Lung (tissue), 11 donors: ENCODE measurements at regions not wholly inside any gene's neighbourhood (a gene's known extent, or its start where the extent isn't known, plus 50 kb on each side); places are given as distances from the start of the nearest gene placed in this dataset.

Source experiments
- ATAC-seq: fragments of 200-7000 bp; cut with Tn5 transposase; one replicate; pipeline ENCODE4 v1.9.1; 2020; ENCODE audit warnings: moderate number of reproducible peaks; ENCODE audit not compliant: insufficient read depth, low FRiP score
- DNase-seq, 3 donors: peaks; one replicate each; pipeline ENCODE4 v3.0.0-alpha.2; 2013 to 2017
- H3K27ac ChIP-seq, 2 donors: one replicate each; pipeline ENCODE4 v1.5.1; 2013; ENCODE audit warnings: mild to moderate bottlenecking in 2 of 2, moderate library complexity in 2 of 2, control low read depth in 1 of 2, inconsistent platforms in 1 of 2, low read depth in 1 of 2, low read length in 1 of 2
- H3K27me3 ChIP-seq, 3 donors: one replicate each; pipeline ENCODE4 v1.5.1; 2013; ENCODE audit warnings: low read length in 2 of 3; ENCODE audit not compliant: control insufficient read depth in 3 of 3, insufficient read depth in 3 of 3
- H3K36me3 ChIP-seq, 4 donors: one replicate each; pipeline ENCODE4 v1.5.1; 2013; ENCODE audit warnings: low read length in 4 of 4, mild to moderate bottlenecking in 1 of 4, moderate library complexity in 1 of 4; ENCODE audit not compliant: control insufficient read depth in 4 of 4, insufficient read depth in 4 of 4
- H3K4me1 ChIP-seq, 5 donors: one replicate each; pipeline ENCODE4 v1.5.1; 2013; ENCODE audit warnings: low read length in 5 of 5, mild to moderate bottlenecking in 2 of 5, moderate library complexity in 1 of 5; ENCODE audit not compliant: control insufficient read depth in 5 of 5, insufficient read depth in 5 of 5
- H3K4me3 ChIP-seq: one replicate; pipeline ENCODE4 v1.5.1; 2013; ENCODE audit warnings: mild to moderate bottlenecking, control low read depth, moderate library complexity
- H3K9ac ChIP-seq, 2 donors: one replicate each; pipeline ENCODE4 v1.5.1; 2013; ENCODE audit warnings: low read length in 2 of 2, control low read depth in 1 of 2; ENCODE audit not compliant: insufficient read depth in 1 of 2
- H3K9me3 ChIP-seq, 4 donors: one replicate each; pipeline ENCODE4 v1.5.1; 2013; ENCODE audit warnings: low read length in 3 of 4, mild to moderate bottlenecking in 1 of 4, moderate library complexity in 1 of 4; ENCODE audit not compliant: control insufficient read depth in 4 of 4, insufficient read depth in 3 of 4
- WGBS, 2 donors: extraction: QIAGEN DNeasy Blood & Tissue Kit; methylation state at CpG; one replicate each; pipeline ENCODE4 v1.1.7; 2013; 5-methylcytosine and 5-hydroxymethylcytosine counted together
- TF ChIP-seq, protein P1 (sequence below): IDR thresholded peaks from 2 replicates; pipeline ENCODE4 v1.5.1; 2012; ENCODE audit warnings: mild to moderate bottlenecking; ENCODE audit errors: control extremely low read depth, extremely low read depth
- donor health status: control.
- donor health status: control.
- donor health status: Bipolar disorder and iron deficiency.
- donor health status: healthy.
- donor health status: DM: yes; HTN: yes; CAD: no.

DNA sequence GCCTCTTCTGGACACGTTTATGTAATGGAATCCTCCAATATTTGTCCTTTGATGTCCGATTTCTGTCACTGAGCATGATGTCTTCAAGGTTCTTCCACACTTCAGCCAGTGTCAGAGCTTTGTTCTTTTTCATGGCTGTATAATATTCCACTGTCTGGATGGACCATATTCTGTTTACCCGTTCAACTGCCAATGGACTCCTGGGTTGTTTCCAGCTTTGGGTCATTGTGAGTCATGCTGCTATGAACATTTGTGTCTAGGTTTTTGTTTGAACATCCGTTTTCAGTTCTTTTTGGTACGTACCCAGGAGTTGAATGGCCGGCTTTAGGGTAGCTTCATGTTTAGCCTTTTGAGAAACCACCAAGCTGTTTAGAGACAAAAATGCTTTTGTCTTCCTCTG, 93.2 kb downstream of the SHOX start:
- TF ChIP-seq, protein P1, sequence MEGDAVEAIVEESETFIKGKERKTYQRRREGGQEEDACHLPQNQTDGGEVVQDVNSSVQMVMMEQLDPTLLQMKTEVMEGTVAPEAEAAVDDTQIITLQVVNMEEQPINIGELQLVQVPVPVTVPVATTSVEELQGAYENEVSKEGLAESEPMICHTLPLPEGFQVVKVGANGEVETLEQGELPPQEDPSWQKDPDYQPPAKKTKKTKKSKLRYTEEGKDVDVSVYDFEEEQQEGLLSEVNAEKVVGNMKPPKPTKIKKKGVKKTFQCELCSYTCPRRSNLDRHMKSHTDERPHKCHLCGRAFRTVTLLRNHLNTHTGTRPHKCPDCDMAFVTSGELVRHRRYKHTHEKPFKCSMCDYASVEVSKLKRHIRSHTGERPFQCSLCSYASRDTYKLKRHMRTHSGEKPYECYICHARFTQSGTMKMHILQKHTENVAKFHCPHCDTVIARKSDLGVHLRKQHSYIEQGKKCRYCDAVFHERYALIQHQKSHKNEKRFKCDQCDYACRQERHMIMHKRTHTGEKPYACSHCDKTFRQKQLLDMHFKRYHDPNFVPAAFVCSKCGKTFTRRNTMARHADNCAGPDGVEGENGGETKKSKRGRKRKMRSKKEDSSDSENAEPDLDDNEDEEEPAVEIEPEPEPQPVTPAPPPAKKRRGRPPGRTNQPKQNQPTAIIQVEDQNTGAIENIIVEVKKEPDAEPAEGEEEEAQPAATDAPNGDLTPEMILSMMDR, result no peak
- WGBS, 2 donors, result 77 to 79% methylated on average over 6 of the region's 6 CpGs
- no peak for DNase-seq
- Histone ChIP-seq H3K36me3 (no peaks in the 10 kb centered on the region), H3K9me3 (peaks cover 0 to 13% (median 2%) of the 10 kb centered on the region in 4 donors), H3K27me3 (no peaks in the 10 kb centered on the region), H3K27ac (no peak overlapping the region), H3K4me1 (no peaks in the 10 kb centered on the region), H3K4me3 (no peak overlapping the region), H3K9ac (no peak overlapping the region)
- no peak for ATAC-seq

DNA sequence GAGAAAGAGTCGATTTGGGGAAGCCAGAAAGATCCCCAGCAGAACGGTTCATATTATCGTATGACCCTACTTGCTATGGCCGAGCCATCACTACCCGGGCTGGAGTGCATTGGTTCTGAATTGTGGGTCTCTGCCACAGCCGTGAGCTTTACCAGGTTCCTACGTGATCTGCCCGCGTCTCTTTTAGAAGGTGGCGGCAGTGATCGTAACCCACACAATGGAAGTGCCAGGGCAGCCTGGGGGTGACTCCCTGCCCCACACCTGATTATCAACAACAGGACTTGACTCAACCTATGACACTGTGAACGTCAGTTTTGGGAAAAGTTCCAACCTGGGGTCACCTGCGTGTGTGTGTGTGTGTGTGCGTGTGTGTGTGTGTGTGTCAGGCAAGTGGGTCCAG, 90.8 kb downstream of the SHOX start:
- no peak overlapping the region for H3K9ac ChIP-seq
- no peak for ATAC-seq
- WGBS, 2 donors, result 88 to 90% methylated on average over 14 of the region's 14 CpGs
- peaks cover 0 to 30% (median 5%) of the 10 kb centered on the region in 4 donors for H3K9me3 ChIP-seq
- no peak overlapping the region for H3K27ac ChIP-seq
- H3K4me1 ChIP-seq, result no peaks in the 10 kb centered on the region
- TF ChIP-seq, protein P1, result no peak
- H3K36me3 ChIP-seq, result no peaks in the 10 kb centered on the region
- DNase-seq, result no peak
- no peak overlapping the region for H3K4me3 ChIP-seq
- no peaks in the 10 kb centered on the region for H3K27me3 ChIP-seq

DNA sequence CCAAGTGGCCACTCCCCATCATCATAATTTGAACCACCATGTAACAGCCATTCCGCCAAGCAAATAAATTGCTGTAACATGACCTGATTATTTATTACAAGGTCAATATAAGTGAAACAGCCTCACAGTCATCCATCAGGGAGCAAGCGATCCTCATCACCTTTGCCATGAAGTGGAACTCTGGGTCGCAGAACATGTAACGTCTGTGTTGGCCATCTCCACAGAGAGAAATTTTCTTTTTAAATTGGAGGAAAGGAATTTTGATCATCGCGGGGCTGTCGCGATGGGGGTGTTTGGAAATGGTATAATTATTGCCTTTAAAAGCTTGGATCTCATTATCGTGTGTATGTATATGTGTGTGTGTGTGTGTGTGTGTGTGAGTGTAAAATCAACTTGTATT, 90.2 kb downstream of the SHOX start:
- H3K27ac ChIP-seq, result no peak overlapping the region
- H3K4me1 ChIP-seq, result no peaks in the 10 kb centered on the region
- TF ChIP-seq, protein P1, result no peak
- H3K9ac ChIP-seq, result no peak overlapping the region
- no peak for ATAC-seq
- H3K36me3 ChIP-seq, result no peaks in the 10 kb centered on the region
- no peak overlapping the region for H3K4me3 ChIP-seq
- no peak for DNase-seq
- H3K27me3 ChIP-seq, result no peaks in the 10 kb centered on the region
- WGBS, 2 donors, result 84 to 85% methylated on average over 9 of the region's 9 CpGs
- peaks cover 0 to 31% (median 5%) of the 10 kb centered on the region in 4 donors for H3K9me3 ChIP-seq

DNA sequence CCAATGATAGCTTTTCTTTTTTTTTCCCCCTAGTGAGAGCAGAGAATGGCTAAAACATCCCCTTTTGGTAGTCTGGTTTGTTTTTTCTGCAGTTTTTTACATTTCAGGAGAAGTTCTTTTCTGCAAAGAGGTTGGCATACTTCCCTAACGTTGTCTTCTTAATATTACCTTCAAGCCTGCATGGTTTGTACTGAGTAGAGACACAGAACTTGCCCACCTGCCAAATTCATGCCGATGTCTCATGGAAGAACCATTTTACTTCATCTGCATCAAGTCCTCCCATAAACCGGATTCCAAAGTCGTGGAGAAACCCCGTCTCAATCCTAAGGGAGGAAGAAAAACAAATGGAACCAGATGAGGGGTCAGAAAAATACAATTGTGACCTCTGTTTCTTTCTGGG, 89.7 kb downstream of the SHOX start:
- DNase-seq, result no peak
- Histone ChIP-seq H3K27me3 (no peaks in the 10 kb centered on the region), H3K4me1 (no peaks in the 10 kb centered on the region), H3K36me3 (no peaks in the 10 kb centered on the region), H3K4me3 (no peak overlapping the region), H3K9me3 (peaks cover 0 to 29% (median 5%) of the 10 kb centered on the region in 4 donors), H3K27ac (no peak overlapping the region), H3K9ac (no peak overlapping the region)
- TF ChIP-seq, protein P1, result no peak
- WGBS, 2 donors, result 72 to 73% methylated on average over 5 of the region's 5 CpGs
- no peak for ATAC-seq
